ENCODE measurements at regions not wholly inside any gene's neighbourhood (a gene's known extent, or its start where the extent isn't known, plus 50 kb on each side); places are given as distances from the start of the nearest gene placed in this dataset.

- H3K27me3 Mint-ChIP-seq (ENCODE audit: low read depth), result peaks cover 7% of the 10 kb centered on the region
- no peak overlapping the region for H3K4me3 Mint-ChIP-seq
- H3K4me1 Mint-ChIP-seq, result no peaks in the 10 kb centered on the region
- no peak overlapping the region for H3K27ac Mint-ChIP-seq
- H3K9me3 Mint-ChIP-seq, result peaks cover 10% of the 10 kb centered on the region
- no peak for TF ChIP-seq CTCF (IDR thresholded peaks at IDR 0.05; ENCODE audit: unreplicated experiment in 3 of 3)
- no peaks in the 10 kb centered on the region for H3K36me3 Mint-ChIP-seq (ENCODE audit: low read depth)
Measured at GRCh38 chr12:116642106-116642505, 82.9 kb downstream of the MAP1LC3B2 start.

- H3K4me3 Mint-ChIP-seq, result no peak overlapping the region
- no peaks in the 10 kb centered on the region for H3K27me3 Mint-ChIP-seq (ENCODE audit: low read depth)
- peaks cover 11% of the 10 kb centered on the region for H3K4me1 Mint-ChIP-seq
- H3K9me3 Mint-ChIP-seq, result peaks cover 10% of the 10 kb centered on the region
- no peaks in the 10 kb centered on the region for H3K36me3 Mint-ChIP-seq (ENCODE audit: low read depth)
- no peak for TF ChIP-seq CTCF (IDR thresholded peaks at IDR 0.05; ENCODE audit: unreplicated experiment in 3 of 3)
- no peak overlapping the region for H3K27ac Mint-ChIP-seq
Measured at GRCh38 chr12:116640281-116640680, 81.1 kb downstream of the MAP1LC3B2 start.

- Mint-ChIP-seq H3K4me3 (no peak overlapping the region), H3K4me1 (peaks cover 15% of the 10 kb centered on the region), H3K36me3 (ENCODE audit: low read depth) (no peaks in the 10 kb centered on the region), H3K27ac (no peak overlapping the region), H3K27me3 (ENCODE audit: low read depth) (no peaks in the 10 kb centered on the region), H3K9me3 (peaks cover 7% of the 10 kb centered on the region)
- TF ChIP-seq CTCF (IDR thresholded peaks at IDR 0.05; ENCODE audit: unreplicated experiment in 3 of 3), result no peak
Measured at GRCh38 chr12:116639765-116640164, 80.6 kb downstream of the MAP1LC3B2 start.

GRCh38 chr12:116638376-116638775 is 79.2 kb downstream of the MAP1LC3B2 start:
- H3K27ac Mint-ChIP-seq, result no peak overlapping the region
- no peak for TF ChIP-seq CTCF (IDR thresholded peaks at IDR 0.05; ENCODE audit: unreplicated experiment in 3 of 3)

GRCh38 chr12:116637589-116638150 is 78.5 kb downstream of the MAP1LC3B2 start:
- Mint-ChIP-seq H3K27me3 (ENCODE audit: low read depth) (peaks cover 7% of the 10 kb centered on the region), H3K9me3 (no peaks in the 10 kb centered on the region), H3K36me3 (ENCODE audit: low read depth) (no peaks in the 10 kb centered on the region), H3K27ac (no peak overlapping the region), H3K4me3 (no peak overlapping the region), H3K4me1 (peaks cover 23% of the 10 kb centered on the region)
- TF ChIP-seq CTCF (IDR thresholded peaks at IDR 0.05; ENCODE audit: unreplicated experiment in 3 of 3), result no peak

More at GRCh38 chr12:116638376-116638775, 79.2 kb downstream of the MAP1LC3B2 start:
- Mint-ChIP-seq H3K36me3 (ENCODE audit: low read depth) (no peaks in the 10 kb centered on the region), H3K4me3 (no peak overlapping the region), H3K27me3 (ENCODE audit: low read depth) (peaks cover 4% of the 10 kb centered on the region), H3K9me3 (peaks cover 2% of the 10 kb centered on the region), H3K4me1 (peaks cover 19% of the 10 kb centered on the region)
